HG02938 (cell line): ENCODE measurements at regions not wholly inside any gene's neighbourhood (a gene's known extent, or its start where the extent isn't known, plus 50 kb on each side); places are given as distances from the start of the nearest gene placed in this dataset.
"Not testable (repeated sequence)": the region's sequence is repeated elsewhere in the genome, so short reads cannot be mapped to it uniquely, and the experiment has no call there.

Source experiments
- ATAC-seq: cut with Tn5 transposase; IDR thresholded peaks from one replicate; pipeline ENCODE4 v1.9.1; 2021; ENCODE audit warnings: mild to moderate bottlenecking, moderate library complexity; ENCODE audit not compliant: unreplicated experiment

- no peak for ATAC-seq
Measured at GRCh38 chr9:36521148-36521547, 51.5 kb upstream of the MELK start.

GRCh38 chr9:36517131-36517530, 55.6 kb upstream of the MELK start:
- ATAC-seq: no peak

DNA sequence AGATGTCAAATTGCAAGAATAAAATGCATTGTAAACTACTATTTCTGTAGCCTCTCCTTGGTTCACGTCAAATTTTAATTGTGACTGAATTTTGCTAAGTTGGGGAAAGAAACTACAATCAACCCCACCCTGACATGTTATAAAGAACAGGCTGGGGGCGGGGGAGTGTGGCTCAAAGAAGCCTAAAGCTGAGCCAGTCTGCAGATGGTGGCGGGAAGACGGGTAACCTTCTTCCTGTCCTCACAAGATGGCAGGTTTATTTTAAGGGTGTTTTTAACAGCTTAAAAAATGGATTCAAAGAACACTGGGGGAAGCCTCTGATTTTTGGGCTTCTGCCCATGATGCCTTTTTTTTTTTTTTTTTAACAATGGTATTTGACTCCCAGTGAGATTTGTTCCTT, 68.5 kb upstream of the MELK start:
- no peak for ATAC-seq

- ATAC-seq: no peak
Measured at GRCh38 chr9:36503172-36504088, 69.3 kb upstream of the MELK start.

DNA sequence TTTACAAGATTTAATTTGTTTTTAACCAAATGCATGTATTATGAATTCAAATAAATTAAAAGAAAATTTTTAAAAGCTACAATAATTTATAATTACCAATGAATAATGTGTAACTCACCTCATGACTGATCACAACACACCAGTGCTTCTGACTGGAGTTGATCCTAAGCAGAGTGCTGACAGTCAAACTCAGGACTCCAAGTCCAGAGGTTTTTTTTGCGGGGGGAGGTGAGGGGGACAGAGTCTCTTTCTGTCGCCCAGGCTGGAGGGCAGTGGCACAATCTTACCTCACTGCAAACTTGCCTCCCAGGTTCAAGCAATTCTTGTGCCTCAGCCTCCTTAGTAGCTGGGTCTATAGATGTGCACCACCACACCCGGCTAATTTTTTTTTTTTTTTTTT, 71.0 kb upstream of the MELK start:
- ATAC-seq: no peak

- ATAC-seq: not testable (repeated sequence)
Measured at GRCh38 chr9:36500931-36501330, 71.8 kb upstream of the MELK start.

DNA sequence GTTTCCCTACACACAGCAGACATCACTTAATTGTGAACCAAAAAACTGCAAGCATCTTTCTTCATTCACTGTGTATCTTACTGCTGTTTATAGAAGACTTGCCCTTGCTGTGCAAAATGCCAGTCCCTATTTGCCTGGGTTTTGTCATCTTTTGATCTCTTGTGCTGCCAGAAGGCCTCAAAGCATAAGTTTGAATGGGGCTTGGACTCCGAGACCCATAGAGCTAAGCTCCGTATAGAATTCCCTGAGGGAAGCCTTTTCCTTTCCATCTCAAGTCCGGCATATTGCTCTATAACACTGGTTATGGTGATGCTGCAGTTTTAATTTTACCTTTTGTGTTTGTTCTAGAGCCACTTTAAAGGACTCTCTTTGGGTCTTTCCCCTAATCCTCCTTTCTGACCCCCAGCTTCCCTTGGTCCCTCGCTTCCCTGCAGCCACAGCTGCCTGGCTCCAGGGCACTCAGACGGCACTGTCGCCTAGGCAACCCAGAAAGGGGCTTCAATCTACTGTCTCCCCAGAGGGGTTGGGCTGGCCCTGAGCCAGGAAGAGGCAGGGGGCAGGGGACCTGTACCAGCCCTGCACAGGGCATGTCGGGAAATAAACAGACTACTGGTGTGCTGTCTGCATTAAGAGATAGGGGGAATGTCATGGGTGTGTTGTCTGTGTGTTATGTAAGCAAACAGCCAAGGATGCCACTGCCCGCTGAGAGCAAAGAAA, 73.4 kb upstream of the MELK start:
- no peak for ATAC-seq

- not testable (repeated sequence) for ATAC-seq
Measured at GRCh38 chr9:36493564-36493963, 79.1 kb upstream of the MELK start.

GRCh38 chr9:36492865-36493264, 79.8 kb upstream of the MELK start:
- ATAC-seq: no peak

GRCh38 chr9:36489453-36489852, 83.2 kb upstream of the MELK start:
- no peak for ATAC-seq

DNA sequence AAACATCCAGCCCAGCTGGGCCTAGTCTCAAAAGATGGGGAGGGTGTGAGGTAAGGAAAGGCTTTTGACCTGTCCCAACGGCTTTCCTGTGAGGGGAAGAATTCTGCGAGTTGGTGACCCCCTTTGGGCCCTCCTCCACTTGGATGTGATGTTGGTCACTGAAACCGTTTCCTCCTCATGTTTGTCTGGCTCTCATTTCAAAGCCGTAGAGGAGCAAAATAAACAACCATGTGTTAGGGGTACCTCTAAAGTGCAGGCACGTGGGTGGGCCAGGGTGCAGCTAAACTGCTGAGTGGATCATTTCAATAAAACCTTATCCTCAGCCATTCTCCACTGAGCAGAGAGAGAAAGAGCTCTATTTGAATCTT, 84.3 kb upstream of the MELK start:
- no peak for ATAC-seq

DNA sequence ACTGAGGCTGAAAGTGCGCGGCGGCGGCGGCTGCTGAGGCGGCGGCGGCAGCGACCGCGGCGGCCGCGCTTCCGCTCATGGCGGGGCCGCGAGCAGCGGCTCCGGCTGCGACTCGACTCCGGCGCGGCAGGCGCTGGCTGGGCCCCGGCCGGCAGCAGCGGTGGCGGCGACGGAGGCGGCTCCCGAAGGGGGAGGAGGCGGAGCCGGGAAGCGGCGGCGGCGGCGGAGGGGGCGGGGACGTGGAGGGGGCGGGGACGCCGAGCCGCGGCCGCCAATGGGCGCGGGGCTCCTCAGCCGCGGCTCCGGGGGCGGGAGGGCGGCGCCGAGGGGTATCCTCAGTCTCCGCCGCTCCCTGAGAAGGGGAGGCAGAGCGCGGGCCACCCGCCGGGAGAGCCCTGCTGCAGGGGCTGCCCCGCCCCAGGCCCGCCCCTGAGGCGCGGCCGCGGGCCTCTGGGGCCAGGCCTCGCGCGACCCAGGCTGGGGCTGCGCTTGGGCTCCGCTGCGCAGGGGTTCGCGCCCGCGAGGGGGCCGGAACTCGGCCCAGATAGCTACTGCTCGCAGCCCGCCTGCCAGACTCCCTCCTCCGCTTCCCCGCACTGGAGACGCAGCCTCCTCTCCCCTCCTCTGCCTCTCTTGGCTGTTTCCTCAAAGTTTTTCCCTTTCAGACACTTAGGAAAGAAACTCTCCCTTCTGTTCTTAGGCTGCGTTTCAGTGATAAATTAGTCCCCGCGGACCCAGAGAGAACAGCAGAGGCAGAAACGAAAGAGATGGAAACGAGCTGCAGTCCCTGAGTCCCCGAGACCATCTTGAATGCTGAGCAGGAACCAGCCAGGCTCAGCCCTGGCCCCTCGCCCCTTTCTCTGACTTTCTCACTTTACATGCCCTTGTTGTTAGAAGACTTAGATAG, 85.0 kb upstream of the MELK start:
- ATAC-seq: peak; percentile 69

DNA sequence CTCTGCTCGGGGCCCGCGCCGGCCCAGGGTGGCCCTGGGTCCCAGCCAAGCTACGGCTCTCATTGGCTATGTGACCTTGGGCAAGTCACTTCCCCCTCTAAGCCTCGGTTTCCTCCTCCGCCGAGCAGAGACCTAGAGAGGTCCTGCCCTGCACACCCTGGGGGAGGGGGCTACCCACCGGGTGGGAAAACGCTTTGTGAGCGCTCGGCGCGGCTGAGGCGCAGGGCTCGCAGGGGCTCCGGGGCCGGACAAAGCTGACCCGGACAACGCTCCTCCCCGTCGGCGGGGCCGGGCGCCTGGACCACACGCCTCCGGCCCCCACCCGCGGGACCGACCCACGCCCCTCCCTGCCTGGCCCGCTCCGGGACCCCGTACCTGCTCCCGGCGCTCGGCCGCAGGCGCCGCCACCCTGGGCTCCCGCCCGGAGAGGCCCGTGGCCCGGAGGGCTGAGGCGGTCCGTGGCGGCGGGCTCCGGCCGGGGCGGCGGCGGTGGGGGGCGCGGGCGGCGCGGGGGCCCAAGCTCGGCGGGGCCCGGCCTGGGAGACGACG, 85.7 kb upstream of the MELK start:
- peak; percentile 48 for ATAC-seq

GRCh38 chr9:36486329-36486932, 86.3 kb upstream of the MELK start:
- no peak for ATAC-seq

GRCh38 chr9:36485647-36486328, 85.7 kb upstream of the RNF38 start:
- no peak for ATAC-seq

DNA sequence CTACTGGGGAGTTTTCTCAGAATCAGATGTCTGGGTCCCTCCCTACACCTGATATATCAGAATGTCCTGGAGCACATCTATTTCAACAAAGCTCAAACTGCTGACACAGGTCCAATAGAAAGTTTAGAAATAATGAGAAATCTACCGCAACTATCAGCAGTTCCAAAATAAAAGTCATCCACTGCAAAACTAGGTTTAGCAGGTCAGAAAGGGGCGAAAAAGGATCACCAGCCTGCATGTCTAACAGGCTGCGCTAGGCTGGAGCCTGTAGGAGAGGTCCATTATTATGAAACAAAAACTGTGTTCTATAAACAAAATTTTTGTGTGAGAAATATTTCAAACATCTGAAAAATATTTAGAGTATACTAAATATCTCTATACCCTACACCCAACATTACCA, 84.1 kb upstream of the RNF38 start:
- ATAC-seq: no peak

DNA sequence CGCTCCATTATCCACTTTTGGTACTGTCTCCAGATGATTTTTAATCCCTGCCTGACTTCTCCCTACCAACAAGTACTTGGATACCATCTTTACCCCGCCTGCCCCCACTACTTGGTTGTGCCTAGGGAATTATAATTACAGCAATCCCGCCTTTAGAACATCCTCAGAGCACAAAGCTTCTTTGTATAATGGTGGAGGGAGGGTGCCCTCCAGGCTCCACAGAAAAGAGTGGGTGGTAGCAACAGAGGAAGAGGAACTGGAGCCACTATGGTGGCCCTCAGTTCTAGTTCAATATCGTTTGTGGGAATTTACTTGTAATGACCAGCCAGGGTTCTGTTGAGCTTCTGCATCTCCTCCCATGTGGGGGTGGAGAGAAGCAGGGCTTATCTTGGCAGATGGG, 79.0 kb upstream of the RNF38 start:
- no peak for ATAC-seq

GRCh38 chr9:36471359-36471758, 71.3 kb upstream of the RNF38 start:
- no peak for ATAC-seq

DNA sequence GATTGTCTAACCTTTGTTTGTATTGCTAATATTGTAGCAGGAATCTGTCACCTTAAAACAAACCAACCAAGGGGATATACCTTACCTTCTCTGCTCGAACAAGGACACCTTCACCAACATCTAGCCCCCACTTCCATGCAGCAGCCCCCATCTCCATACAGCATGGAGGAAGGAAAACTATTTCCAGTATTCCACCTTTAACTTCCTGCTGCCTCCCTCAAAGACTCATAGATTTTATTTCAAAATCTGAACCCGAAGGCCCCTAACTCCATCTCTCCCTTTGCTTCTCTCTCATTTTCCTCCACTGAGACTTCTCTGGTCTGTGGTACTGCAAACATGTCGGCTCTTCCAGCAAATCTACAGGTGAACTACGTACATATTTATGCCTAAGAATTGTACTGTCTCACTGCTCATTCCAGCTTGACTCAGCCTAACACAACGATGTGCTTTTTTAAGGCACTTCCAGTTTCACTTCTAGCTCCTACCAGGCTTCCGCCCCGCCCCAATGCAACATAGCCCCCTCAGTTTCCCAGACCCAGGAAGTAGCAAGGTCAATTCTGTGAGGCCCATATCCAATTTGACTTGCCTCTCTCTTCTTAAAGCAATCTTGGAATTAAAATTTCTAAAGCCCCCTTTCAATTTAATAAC, 70.7 kb upstream of the RNF38 start:
- ATAC-seq: peak; percentile 73
